ENCODE measurements at regions not wholly inside any gene's neighbourhood (a gene's known extent, or its start where the extent isn't known, plus 50 kb on each side); places are given as distances from the start of the nearest gene placed in this dataset.

DNA sequence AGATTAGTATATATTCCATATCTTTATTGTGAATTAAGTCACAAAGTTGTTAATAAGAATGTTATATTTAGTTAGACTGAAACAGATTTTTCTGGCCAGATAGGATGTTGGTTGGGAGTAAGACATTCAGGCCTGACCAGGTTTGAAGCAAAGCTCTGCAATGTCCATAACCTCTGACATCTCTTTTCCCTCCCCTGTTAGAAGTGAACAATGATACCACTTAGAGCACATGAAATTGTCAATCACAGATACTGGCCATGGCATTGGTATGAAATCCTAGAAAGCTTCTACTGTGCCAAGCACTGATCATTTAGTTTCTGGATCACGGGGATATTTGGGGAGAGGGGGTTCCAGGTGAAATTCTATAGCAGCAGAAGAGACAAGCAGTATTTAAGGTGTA lies 1455.1 kb upstream of the CDH9 start:
- H3K36me3 Mint-ChIP-seq (ENCODE audit: low read depth) = no peaks in the 10 kb centered on the region; the same call in 2 of the 3 replicates

More for the DNA sequence above, 1455.1 kb upstream of the CDH9 start:
- no peak overlapping the region for H3K4me3 Mint-ChIP-seq
- peaks cover 6% of the 10 kb centered on the region; the same call in 1 of the 3 replicates for H3K9me3 Mint-ChIP-seq
- ATAC-seq (no peak), DNase-seq (ENCODE audit: low spot score) (no peak)
- peaks cover 36% of the 10 kb centered on the region for H3K4me1 ChIP-seq (ENCODE audit: insufficient read depth)
- no peaks in the 10 kb centered on the region for H3F3A ChIP-seq (replicated peaks; ENCODE audit: low read depth)
- no peak overlapping the region for H3K4me2 ChIP-seq
- H3K27me3 ChIP-seq (ENCODE audit: insufficient read depth) = no peaks in the 10 kb centered on the region
- TF ChIP-seq, protein P1, sequence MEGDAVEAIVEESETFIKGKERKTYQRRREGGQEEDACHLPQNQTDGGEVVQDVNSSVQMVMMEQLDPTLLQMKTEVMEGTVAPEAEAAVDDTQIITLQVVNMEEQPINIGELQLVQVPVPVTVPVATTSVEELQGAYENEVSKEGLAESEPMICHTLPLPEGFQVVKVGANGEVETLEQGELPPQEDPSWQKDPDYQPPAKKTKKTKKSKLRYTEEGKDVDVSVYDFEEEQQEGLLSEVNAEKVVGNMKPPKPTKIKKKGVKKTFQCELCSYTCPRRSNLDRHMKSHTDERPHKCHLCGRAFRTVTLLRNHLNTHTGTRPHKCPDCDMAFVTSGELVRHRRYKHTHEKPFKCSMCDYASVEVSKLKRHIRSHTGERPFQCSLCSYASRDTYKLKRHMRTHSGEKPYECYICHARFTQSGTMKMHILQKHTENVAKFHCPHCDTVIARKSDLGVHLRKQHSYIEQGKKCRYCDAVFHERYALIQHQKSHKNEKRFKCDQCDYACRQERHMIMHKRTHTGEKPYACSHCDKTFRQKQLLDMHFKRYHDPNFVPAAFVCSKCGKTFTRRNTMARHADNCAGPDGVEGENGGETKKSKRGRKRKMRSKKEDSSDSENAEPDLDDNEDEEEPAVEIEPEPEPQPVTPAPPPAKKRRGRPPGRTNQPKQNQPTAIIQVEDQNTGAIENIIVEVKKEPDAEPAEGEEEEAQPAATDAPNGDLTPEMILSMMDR (conservative IDR thresholded peaks at IDR 0.05; ENCODE audit: low read depth in 2 of 2) = no peak
- TF ChIP-seq ZNF114 (CRISPR knock-in tag; IDR thresholded peaks at IDR 0.05) = no peak
- no peak for TF ChIP-seq REST (IDR thresholded peaks at IDR 0.05; ENCODE audit: unreplicated experiment)
- no peak for TF ChIP-seq POLR2AphosphoS5 (IDR thresholded peaks at IDR 0.05; ENCODE audit: low read depth)
- TF ChIP-seq STAT1 (IDR thresholded peaks at IDR 0.05; ENCODE audit: unreplicated experiment) = no peak
- TF ChIP-seq ZNF331 (CRISPR knock-in tag; IDR thresholded peaks at IDR 0.05; ENCODE audit: low read depth) = no peak
- no peak for TF ChIP-seq EZH2 (IDR thresholded peaks at IDR 0.05; ENCODE audit: low read depth, unreplicated experiment)
- TF ChIP-seq, protein P2, sequence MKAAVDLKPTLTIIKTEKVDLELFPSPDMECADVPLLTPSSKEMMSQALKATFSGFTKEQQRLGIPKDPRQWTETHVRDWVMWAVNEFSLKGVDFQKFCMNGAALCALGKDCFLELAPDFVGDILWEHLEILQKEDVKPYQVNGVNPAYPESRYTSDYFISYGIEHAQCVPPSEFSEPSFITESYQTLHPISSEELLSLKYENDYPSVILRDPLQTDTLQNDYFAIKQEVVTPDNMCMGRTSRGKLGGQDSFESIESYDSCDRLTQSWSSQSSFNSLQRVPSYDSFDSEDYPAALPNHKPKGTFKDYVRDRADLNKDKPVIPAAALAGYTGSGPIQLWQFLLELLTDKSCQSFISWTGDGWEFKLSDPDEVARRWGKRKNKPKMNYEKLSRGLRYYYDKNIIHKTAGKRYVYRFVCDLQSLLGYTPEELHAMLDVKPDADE (IDR thresholded peaks at IDR 0.05) = no peak
- TF ChIP-seq, protein P3, sequence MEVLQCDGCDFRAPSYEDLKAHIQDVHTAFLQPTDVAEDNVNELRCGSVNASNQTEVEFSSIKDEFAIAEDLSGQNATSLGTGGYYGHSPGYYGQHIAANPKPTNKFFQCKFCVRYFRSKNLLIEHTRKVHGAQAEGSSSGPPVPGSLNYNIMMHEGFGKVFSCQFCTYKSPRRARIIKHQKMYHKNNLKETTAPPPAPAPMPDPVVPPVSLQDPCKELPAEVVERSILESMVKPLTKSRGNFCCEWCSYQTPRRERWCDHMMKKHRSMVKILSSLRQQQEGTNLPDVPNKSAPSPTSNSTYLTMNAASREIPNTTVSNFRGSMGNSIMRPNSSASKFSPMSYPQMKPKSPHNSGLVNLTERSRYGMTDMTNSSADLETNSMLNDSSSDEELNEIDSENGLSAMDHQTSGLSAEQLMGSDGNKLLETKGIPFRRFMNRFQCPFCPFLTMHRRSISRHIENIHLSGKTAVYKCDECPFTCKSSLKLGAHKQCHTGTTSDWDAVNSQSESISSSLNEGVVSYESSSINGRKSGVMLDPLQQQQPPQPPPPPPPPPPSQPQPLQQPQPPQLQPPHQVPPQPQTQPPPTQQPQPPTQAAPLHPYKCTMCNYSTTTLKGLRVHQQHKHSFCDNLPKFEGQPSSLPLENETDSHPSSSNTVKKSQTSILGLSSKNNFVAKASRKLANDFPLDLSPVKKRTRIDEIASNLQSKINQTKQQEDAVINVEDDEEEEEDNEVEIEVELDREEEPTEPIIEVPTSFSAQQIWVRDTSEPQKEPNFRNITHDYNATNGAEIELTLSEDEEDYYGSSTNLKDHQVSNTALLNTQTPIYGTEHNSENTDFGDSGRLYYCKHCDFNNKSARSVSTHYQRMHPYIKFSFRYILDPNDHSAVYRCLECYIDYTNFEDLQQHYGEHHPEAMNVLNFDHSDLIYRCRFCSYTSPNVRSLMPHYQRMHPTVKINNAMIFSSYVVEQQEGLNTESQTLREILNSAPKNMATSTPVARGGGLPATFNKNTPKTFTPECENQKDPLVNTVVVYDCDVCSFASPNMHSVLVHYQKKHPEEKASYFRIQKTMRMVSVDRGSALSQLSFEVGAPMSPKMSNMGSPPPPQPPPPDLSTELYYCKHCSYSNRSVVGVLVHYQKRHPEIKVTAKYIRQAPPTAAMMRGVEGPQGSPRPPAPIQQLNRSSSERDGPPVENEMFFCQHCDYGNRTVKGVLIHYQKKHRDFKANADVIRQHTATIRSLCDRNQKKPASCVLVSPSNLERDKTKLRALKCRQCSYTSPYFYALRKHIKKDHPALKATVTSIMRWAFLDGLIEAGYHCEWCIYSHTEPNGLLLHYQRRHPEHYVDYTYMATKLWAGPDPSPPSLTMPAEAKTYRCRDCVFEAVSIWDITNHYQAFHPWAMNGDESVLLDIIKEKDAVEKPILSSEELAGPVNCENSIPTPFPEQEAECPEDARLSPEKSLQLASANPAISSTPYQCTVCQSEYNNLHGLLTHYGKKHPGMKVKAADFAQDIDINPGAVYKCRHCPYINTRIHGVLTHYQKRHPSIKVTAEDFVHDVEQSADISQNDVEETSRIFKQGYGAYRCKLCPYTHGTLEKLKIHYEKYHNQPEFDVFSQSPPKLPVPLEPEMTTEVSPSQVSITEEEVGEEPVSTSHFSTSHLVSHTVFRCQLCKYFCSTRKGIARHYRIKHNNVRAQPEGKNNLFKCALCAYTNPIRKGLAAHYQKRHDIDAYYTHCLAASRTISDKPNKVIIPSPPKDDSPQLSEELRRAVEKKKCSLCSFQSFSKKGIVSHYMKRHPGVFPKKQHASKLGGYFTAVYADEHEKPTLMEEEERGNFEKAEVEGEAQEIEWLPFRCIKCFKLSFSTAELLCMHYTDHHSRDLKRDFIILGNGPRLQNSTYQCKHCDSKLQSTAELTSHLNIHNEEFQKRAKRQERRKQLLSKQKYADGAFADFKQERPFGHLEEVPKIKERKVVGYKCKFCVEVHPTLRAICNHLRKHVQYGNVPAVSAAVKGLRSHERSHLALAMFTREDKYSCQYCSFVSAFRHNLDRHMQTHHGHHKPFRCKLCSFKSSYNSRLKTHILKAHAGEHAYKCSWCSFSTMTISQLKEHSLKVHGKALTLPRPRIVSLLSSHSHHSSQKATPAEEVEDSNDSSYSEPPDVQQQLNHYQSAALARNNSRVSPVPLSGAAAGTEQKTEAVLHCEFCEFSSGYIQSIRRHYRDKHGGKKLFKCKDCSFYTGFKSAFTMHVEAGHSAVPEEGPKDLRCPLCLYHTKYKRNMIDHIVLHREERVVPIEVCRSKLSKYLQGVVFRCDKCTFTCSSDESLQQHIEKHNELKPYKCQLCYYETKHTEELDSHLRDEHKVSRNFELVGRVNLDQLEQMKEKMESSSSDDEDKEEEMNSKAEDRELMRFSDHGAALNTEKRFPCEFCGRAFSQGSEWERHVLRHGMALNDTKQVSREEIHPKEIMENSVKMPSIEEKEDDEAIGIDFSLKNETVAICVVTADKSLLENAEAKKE (CRISPR knock-in tag; IDR thresholded peaks at IDR 0.05) = no peak
- no peak for TF ChIP-seq JUNB (IDR thresholded peaks at IDR 0.05; ENCODE audit: unreplicated experiment)
- no peak for TF ChIP-seq CREB1 (CRISPR knock-in tag; IDR thresholded peaks at IDR 0.05; ENCODE audit: low read depth)
- TF ChIP-seq NANOG (IDR thresholded peaks at IDR 0.05; ENCODE audit: borderline replicate concordance) = no peak
- no peaks in the 10 kb centered on the region for H4K20me1 ChIP-seq (replicated peaks; ENCODE audit: insufficient read depth)
- no peak overlapping the region for H3K27ac Mint-ChIP-seq
- H3K9me2 ChIP-seq (ENCODE audit: insufficient read depth) = peaks cover 20% of the 10 kb centered on the region
- H3K27me3 Mint-ChIP-seq (ENCODE audit: insufficient read depth, low read depth, poor library complexity) = no peaks in the 10 kb centered on the region
- H3K27ac ChIP-seq (ENCODE audit: low read depth) = no peak overlapping the region
- H2AFZ ChIP-seq = no peak overlapping the region
- H3K4me1 Mint-ChIP-seq = peaks cover 16% of the 10 kb centered on the region
- H3K36me3 ChIP-seq (ENCODE audit: insufficient read depth) = no peaks in the 10 kb centered on the region
- H3K79me2 ChIP-seq (replicated peaks; ENCODE audit: insufficient read depth) = no peaks in the 10 kb centered on the region
- H3K4me3 ChIP-seq = no peak overlapping the region

All from GM23338 (cell line).